Mucosa of rectum (tissue), 2 donors: ENCODE measurements at regions not wholly inside any gene's neighbourhood (a gene's known extent, or its start where the extent isn't known, plus 50 kb on each side); places are given as distances from the start of the nearest gene placed in this dataset.
"Not testable (repeated sequence)": the region's sequence is repeated elsewhere in the genome, so short reads cannot be mapped to it uniquely, and the experiment has no call there.

Experiments
- H3K27ac ChIP-seq, 2 donors: one replicate each; pipeline ENCODE4 v1.7.0; 2013; ENCODE audit warnings: inconsistent platforms in 2 of 2, low read depth in 2 of 2, low read length in 2 of 2
- H3K27me3 ChIP-seq, 2 donors: one replicate each; pipeline ENCODE4 v1.7.0; 2013; ENCODE audit warnings: low read length in 2 of 2; ENCODE audit not compliant: control insufficient read depth in 2 of 2, insufficient read depth in 2 of 2
- H3K36me3 ChIP-seq, 2 donors: one replicate each; pipeline ENCODE4 v1.7.0; 2013; ENCODE audit warnings: low read length in 2 of 2; ENCODE audit not compliant: control insufficient read depth in 2 of 2, insufficient read depth in 2 of 2
- H3K4me1 ChIP-seq, 2 donors: one replicate each; pipeline ENCODE4 v1.7.0; 2013; ENCODE audit warnings: low read length in 2 of 2, mild to moderate bottlenecking in 1 of 2; ENCODE audit not compliant: control insufficient read depth in 2 of 2, insufficient read depth in 2 of 2
- H3K4me3 ChIP-seq, 2 donors: one replicate each; pipeline ENCODE4 v1.7.0; 2013; ENCODE audit warnings: low read length in 2 of 2
- H3K9ac ChIP-seq, 2 donors: one replicate each; pipeline ENCODE4 v1.7.0; 2013; ENCODE audit warnings: low read length in 2 of 2, low read depth in 1 of 2, mild to moderate bottlenecking in 1 of 2
- H3K9me3 ChIP-seq, 2 donors: one replicate each; pipeline ENCODE4 v1.7.0; 2013; ENCODE audit warnings: low read length in 2 of 2; ENCODE audit not compliant: control insufficient read depth in 2 of 2
- donor health status: healthy.
- donor health status: Normal muscosa, but diverticular disease.

DNA sequence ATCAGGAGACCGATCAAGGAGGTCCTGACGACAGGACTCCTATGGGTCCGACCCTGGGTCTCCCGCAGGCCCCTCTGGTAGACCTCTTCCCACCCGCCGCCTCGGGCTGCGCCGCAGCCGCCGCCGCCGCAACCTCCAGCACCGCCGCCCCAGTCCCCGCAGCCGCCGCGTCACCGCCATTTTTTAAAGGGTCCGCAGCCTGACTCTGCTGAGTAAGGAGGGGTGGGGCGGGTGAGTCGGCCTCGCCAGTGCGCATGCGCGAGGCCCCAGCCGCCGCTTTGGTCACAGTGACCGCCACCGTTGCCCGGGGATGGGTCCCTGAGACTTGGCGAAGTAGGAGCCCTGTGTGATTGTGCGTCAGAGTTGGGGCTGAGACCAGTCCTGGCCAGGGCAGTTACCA lies 1401.9 kb upstream of the PCDH10 start:
- not testable (repeated sequence) for H3K4me3 ChIP-seq, H3K9ac ChIP-seq, H3K4me1 ChIP-seq, H3K36me3 ChIP-seq, H3K27ac ChIP-seq, H3K27me3 ChIP-seq, H3K9me3 ChIP-seq

DNA sequence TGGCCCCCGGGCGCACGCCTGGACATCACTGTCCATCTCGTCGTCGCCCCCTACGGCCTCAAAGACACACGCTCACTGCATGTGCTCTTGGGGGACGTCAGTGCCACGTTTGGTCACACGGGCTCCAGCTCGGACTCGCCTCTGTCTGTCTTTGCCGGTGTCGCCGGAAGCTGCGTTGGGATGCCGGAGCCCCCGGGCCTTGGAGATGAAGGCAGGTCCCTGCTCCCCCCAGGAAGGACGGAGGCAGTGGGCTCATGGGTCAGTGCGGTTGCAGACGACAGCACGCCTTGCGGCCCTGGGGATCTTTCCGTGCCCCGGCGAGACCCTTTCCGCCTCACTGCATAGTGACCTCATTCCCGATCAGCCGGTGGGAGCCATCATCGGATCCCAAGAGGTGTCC lies 1399.9 kb upstream of the PCDH10 start:
- H3K4me1 ChIP-seq, H3K27ac ChIP-seq, H3K4me3 ChIP-seq, H3K36me3 ChIP-seq, H3K9ac ChIP-seq, H3K9me3 ChIP-seq, H3K27me3 ChIP-seq: not testable (repeated sequence)

DNA sequence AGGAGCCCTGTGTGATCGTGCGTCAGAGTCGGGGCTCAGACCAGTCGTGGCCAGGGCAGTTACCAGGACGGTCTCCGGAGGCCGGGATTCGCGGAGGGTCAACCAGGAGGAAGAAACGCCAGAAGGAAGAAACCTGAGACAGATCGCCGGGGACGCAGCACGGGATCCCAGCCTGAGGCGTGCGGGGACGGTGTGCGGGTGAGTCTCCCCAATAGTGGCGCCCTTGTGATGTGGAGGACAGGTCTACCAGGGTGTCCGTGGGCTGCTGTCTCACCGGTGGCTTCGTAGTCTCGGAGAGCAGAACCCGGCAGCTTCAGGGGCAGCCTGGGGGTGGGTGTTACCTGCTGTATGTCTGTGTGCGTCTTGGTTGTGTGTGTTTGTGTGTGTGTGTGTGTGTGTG lies 1399.1 kb upstream of the PCDH10 start:
- H3K36me3 ChIP-seq, H3K9me3 ChIP-seq, H3K4me1 ChIP-seq, H3K27me3 ChIP-seq, H3K27ac ChIP-seq, H3K4me3 ChIP-seq, H3K9ac ChIP-seq: not testable (repeated sequence)

DNA sequence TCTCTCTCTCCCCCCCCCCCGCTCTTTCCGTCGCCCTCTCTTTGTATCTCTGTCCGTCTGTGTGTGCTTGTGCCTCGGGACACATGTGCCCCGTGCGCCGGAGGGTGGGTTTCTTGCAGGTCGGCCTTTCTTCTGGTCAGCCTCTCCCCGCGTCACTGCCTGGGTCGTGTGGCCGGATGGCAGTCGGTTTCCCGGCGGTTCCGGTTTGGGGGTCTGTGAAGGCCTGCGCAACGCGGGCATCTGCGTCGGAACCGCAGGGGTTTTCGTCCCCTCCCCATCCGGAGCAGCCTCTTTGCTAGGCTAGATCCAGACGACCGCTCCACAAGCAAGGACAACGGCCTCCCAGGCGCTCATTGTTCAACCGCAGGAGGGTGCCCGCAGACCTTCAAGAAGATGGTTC lies 1398.6 kb upstream of the PCDH10 start:
- H3K27ac ChIP-seq, H3K4me3 ChIP-seq, H3K4me1 ChIP-seq, H3K36me3 ChIP-seq, H3K27me3 ChIP-seq, H3K9ac ChIP-seq, H3K9me3 ChIP-seq: not testable (repeated sequence)

- H3K4me1 ChIP-seq, H3K36me3 ChIP-seq, H3K27me3 ChIP-seq, H3K9me3 ChIP-seq, H3K9ac ChIP-seq, H3K4me3 ChIP-seq, H3K27ac ChIP-seq: not testable (repeated sequence)
Observed at GRCh38 chr4:131762234-131762633, 1386.9 kb upstream of the PCDH10 start.

DNA sequence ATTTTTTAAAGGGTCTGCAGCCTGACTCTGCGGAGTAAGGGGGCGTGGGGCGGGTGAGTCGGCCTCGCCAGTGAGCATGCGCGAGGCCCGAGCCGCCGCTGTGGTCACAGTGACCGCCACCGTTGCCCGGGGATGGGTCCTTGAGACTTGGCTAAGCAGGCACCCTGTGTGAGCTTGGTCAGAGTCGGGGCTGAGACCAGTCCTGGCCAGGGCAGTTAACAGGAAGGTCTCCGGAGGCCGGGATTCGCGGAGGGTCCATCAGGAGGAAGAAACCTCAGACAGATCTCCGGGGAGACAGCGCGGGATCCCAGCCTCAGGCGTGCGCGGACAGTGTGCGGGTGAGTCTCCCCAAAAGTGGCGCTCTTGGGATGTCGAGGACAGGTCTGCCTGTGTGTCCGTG lies 1384.4 kb upstream of the PCDH10 start:
- Histone ChIP-seq H3K9me3 (peaks cover 0 to 2% of the 10 kb centered on the region in 2 donors), H3K27me3 (no peaks in the 10 kb centered on the region), H3K4me1 (no peaks in the 10 kb centered on the region), H3K9ac (no peak overlapping the region), H3K27ac (no peak overlapping the region), H3K4me3 (no peak overlapping the region), H3K36me3 (no peaks in the 10 kb centered on the region)

GRCh38 chr4:131774382-131774781 lies 1374.7 kb upstream of the PCDH10 start:
- H3K9ac ChIP-seq, H3K36me3 ChIP-seq, H3K9me3 ChIP-seq, H3K27ac ChIP-seq, H3K4me3 ChIP-seq, H3K27me3 ChIP-seq, H3K4me1 ChIP-seq: not testable (repeated sequence)

DNA sequence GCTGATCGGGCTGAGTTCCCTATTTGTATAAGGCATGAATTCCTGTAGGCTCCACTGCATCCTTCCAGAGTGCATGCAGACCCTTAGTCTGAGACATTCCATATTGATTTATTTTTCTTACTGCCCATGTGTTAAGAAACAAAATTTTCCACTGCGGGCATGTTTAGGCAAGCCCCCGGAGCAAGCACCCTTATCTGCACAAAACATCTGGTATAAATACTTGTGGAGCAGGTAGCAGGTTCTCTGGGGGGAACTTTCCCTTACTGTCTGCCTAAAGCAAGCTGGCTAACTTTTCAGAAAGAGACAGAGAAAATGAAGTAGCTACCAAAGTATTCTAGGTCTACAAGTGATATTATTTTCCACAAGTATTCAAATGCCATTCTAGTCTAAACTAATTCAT lies 1338.5 kb upstream of the PCDH10 start:
- not testable (repeated sequence) for H3K4me3 ChIP-seq, H3K36me3 ChIP-seq, H3K4me1 ChIP-seq, H3K9ac ChIP-seq, H3K9me3 ChIP-seq, H3K27me3 ChIP-seq, H3K27ac ChIP-seq
